ENCODE measurements at regions not wholly inside any gene's neighbourhood (a gene's known extent, or its start where the extent isn't known, plus 50 kb on each side); places are given as distances from the start of the nearest gene placed in this dataset.
A peak's percentile ranks its signal among the peaks of the same experiment; 100 is the strongest.

- no peak overlapping the region for H3K27ac ChIP-seq (ENCODE audit: low read length)
- intact Hi-C loops (cut with micrococcal nuclease; ENCODE audit: unreplicated experiment): no loop called here
- in situ Hi-C loops (cut with HindIII; ENCODE audit: low pct_unique_long_range_greater_than_20kb, low sequenced_read_pairs): no loop called here
- H3K9me3 ChIP-seq (ENCODE audit: control insufficient read depth, insufficient read depth, low read depth, low read length): no peaks in the 10 kb centered on the region
- TF ChIP-seq SIN3A (IDR thresholded peaks at IDR 0.05; ENCODE audit: borderline replicate concordance, insufficient read depth, low read depth, low read length): no peak
- no peak for TF ChIP-seq POLR2AphosphoS5 (IDR thresholded peaks at IDR 0.05; ENCODE audit: low read depth, low read length)
- TF ChIP-seq REST (IDR thresholded peaks at IDR 0.05; ENCODE audit: insufficient read depth in 1 of 2, low read depth in 2 of 2, low read length in 1 of 2): no peak
- no peak for TF ChIP-seq CTCF (IDR thresholded peaks at IDR 0.05)
- no peak for TF ChIP-seq TCF7L2 (IDR thresholded peaks at IDR 0.05; ENCODE audit: low read depth, low read length)
- ChIA-PET CTCF (no interaction called here), POLR2A (no interaction called here)
- BruUV-seq (replicated peaks): no TSS peak
- H3K36me3 ChIP-seq (ENCODE audit: control insufficient read depth, insufficient read depth, low read length): no peaks in the 10 kb centered on the region
- no peak overlapping the region for H3K4me3 ChIP-seq (ENCODE audit: low read depth in 2 of 2, low read length in 2 of 2)
- 0 out of 2 replicates have a peak, but pooled peaks have one; percentile 15 for ATAC-seq
- H3K27me3 ChIP-seq (ENCODE audit: control insufficient read depth, insufficient read depth, low read length): peaks cover 17% of the 10 kb centered on the region
- H3K4me1 ChIP-seq (ENCODE audit: control insufficient read depth, insufficient read depth, low read length): no peaks in the 10 kb centered on the region
- no peak for DNase-seq (ENCODE audit: low read depth, low spot score)
Observed at GRCh38 chr17:79214940-79215604, 140.4 kb downstream of the ENGASE start.

GRCh38 chr17:79214459-79214858, 139.8 kb downstream of the ENGASE start:
- H3K27ac ChIP-seq (ENCODE audit: low read length): no peak overlapping the region
- no TSS peak for BruUV-seq (replicated peaks)

GRCh38 chr17:79213305-79213704, 138.7 kb downstream of the ENGASE start:
- in situ Hi-C loops (cut with HindIII; ENCODE audit: low pct_unique_long_range_greater_than_20kb, low sequenced_read_pairs): no loop called here
- no peaks in the 10 kb centered on the region for H3K9me3 ChIP-seq (ENCODE audit: control insufficient read depth, insufficient read depth, low read depth, low read length)
- H3K36me3 ChIP-seq (ENCODE audit: control insufficient read depth, insufficient read depth, low read length): no peaks in the 10 kb centered on the region
- no peaks in the 10 kb centered on the region for H3K4me1 ChIP-seq (ENCODE audit: control insufficient read depth, insufficient read depth, low read length)
- intact Hi-C loops (cut with micrococcal nuclease; ENCODE audit: unreplicated experiment): no loop called here
- DNase-seq (ENCODE audit: low read depth, low spot score) (no peak), ATAC-seq (no peak)
- TF ChIP-seq REST (IDR thresholded peaks at IDR 0.05; ENCODE audit: insufficient read depth in 1 of 2, low read depth in 2 of 2, low read length in 1 of 2): no peak
- no peak for TF ChIP-seq SIN3A (IDR thresholded peaks at IDR 0.05; ENCODE audit: borderline replicate concordance, insufficient read depth, low read depth, low read length)
- TF ChIP-seq TCF7L2 (IDR thresholded peaks at IDR 0.05; ENCODE audit: low read depth, low read length): no peak
- no peak for TF ChIP-seq CTCF (IDR thresholded peaks at IDR 0.05)
- no peak for TF ChIP-seq POLR2AphosphoS5 (IDR thresholded peaks at IDR 0.05; ENCODE audit: low read depth, low read length)
- H3K4me3 ChIP-seq (ENCODE audit: low read depth in 2 of 2, low read length in 2 of 2): no peak overlapping the region
- BruUV-seq (replicated peaks): no TSS peak
- CTCF ChIA-PET: no interaction called here
- no peak overlapping the region for H3K27ac ChIP-seq (ENCODE audit: low read length)
- POLR2A ChIA-PET: no interaction called here
- peaks cover 19% of the 10 kb centered on the region for H3K27me3 ChIP-seq (ENCODE audit: control insufficient read depth, insufficient read depth, low read length)

More at GRCh38 chr17:79214459-79214858, 139.8 kb downstream of the ENGASE start:
- no peak overlapping the region for H3K4me3 ChIP-seq (ENCODE audit: low read depth in 2 of 2, low read length in 2 of 2)
- ATAC-seq: no peak
- ChIA-PET POLR2A (no interaction called here), CTCF (no interaction called here)
- in situ Hi-C loops (cut with HindIII; ENCODE audit: low pct_unique_long_range_greater_than_20kb, low sequenced_read_pairs): no loop called here
- DNase-seq (ENCODE audit: low read depth, low spot score): no peak
- no peak for TF ChIP-seq POLR2AphosphoS5 (IDR thresholded peaks at IDR 0.05; ENCODE audit: low read depth, low read length)
- H3K4me1 ChIP-seq (ENCODE audit: control insufficient read depth, insufficient read depth, low read length): no peaks in the 10 kb centered on the region
- H3K36me3 ChIP-seq (ENCODE audit: control insufficient read depth, insufficient read depth, low read length): no peaks in the 10 kb centered on the region
- no peaks in the 10 kb centered on the region for H3K9me3 ChIP-seq (ENCODE audit: control insufficient read depth, insufficient read depth, low read depth, low read length)
- intact Hi-C loops (cut with micrococcal nuclease; ENCODE audit: unreplicated experiment): no loop called here
- H3K27me3 ChIP-seq (ENCODE audit: control insufficient read depth, insufficient read depth, low read length): peaks cover 19% of the 10 kb centered on the region
